ENCODE measurements at regions not wholly inside any gene's neighbourhood (a gene's known extent, or its start where the extent isn't known, plus 50 kb on each side); places are given as distances from the start of the nearest gene placed in this dataset.
"Not testable (repeated sequence)": the region's sequence is repeated elsewhere in the genome, so short reads cannot be mapped to it uniquely, and the experiment has no call there.

- no peak for DNase-seq
Measured at GRCh38 chr11:101292661-101293240, 163.1 kb upstream of the PGR start.

DNA sequence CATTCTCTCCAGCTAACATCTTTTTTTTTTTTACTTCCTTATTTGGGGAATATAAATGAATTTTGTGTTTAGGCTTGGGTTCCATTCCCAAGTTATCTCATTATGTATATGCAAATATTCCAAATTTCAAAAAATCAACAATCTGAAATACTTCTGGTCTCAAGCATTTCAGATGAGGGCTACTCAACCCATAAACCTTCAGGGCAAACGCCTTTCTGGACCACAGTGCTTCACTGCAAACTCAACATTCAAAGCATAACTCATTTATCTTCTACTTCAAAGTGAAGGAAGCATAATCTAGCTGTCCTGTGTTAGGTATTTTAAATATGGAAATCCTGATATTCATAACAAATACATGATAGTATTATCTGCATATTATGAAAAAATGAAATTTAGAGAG lies 161.7 kb upstream of the PGR start:
- DNase-seq: no peak

DNA sequence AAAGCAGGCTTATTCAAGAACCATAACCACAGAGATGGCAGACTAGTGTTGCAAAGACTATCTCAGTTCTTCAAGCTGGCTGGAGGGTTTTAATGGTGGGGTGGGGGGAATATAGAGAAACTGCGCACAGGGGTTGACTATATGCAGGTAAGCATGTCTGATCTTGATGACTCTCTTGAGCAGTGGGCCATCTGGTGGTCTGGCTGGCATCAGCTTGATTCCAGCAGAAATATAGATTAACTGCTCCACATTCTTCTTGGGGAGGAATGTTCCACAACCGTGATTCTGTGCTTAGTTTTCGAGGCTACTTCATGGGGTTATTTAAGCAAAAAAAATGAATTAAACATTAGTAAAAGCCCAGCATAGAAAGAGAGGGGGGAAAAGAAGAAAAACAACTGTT lies 158.8 kb upstream of the PGR start:
- no peak for DNase-seq

GRCh38 chr11:101279728-101280127 lies 150.1 kb upstream of the PGR start:
- no peak for DNase-seq

GRCh38 chr11:101278286-101278685 lies 148.7 kb upstream of the PGR start:
- no peak for DNase-seq

DNA sequence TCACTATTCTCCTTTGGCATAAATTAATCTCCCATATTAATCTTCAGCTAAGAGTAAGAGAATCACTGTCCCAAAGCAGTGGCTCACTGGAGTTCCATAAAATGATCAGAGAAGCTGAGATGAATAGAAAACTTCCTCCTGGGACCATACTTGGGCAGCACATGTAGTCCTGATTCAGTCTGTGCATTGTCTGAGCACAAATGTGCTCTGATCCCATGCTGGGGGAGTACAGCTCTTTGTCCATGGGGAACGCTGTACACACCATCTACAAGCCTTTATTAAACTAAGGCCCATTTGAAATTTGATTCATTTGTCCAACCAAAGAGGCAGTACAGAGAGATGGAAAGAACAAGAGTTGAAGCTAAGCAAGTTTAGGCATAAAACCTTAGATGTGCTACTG lies 147.4 kb upstream of the PGR start:
- no peak for DNase-seq

GRCh38 chr11:101269990-101270660 lies 140.5 kb upstream of the PGR start:
- no peak for DNase-seq

- no peak for DNase-seq
Measured at GRCh38 chr11:101269390-101269789, 139.8 kb upstream of the PGR start.

DNA sequence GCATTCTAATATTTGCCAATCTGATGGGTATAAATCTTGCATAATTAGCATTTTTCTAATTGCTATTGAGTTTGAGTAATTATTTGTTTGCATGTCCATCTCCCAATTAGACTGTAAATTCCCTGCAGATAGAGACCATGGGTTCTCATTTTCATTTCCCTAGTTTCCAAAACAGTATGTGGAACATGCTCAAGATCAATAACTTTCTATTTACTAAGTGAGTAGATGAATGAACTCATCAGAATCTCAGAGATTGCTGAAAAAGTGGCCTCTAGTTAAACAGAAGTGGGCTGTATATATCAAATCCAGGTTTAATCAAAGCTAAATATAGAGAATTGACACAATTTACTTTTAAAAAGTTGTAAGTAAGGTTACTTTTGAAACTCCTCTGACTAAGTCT lies 138.0 kb upstream of the PGR start:
- no peak for DNase-seq

DNA sequence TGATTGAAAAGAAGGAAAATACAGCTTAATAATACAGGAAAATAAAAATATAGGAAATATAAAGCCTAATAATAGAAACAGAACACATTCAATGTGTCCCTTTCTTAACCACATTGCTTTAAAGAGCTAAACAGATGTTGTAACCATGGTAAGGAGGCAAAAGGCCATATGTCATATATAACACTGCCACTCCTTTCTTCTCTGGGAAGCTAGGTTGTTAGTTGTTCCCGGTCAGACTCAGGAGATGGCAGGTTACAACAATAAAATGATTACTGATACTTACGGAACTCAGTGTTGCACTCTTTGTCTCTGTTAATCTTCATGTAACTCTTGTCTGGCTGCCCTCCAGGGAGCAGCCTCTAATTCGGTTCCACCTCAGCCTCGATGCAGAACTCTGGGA lies 134.7 kb upstream of the PGR start:
- DNase-seq: no peak

- DNase-seq: no peak
Measured at GRCh38 chr11:101262995-101263394, 133.4 kb upstream of the PGR start.

GRCh38 chr11:101262258-101262657 lies 132.6 kb upstream of the PGR start:
- DNase-seq: no peak

DNA sequence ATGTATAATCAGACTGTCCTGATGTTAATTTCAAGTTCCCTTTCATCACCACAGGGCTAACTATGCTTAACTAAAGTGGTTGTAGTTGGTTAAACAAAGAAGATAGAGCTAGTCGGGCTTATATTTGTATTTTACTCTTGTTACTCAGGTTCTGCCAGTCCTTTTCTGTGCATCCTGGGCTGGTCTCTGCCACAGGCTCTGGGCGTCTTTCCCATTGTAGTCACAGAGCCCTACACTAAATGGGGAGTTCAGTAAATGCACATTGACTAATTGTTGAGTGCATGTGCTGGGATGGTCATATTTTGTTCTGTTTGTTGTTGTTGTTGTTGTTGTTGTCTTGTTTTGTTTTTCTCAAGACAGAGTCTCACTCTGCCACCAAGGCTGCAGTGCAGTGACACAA lies 125.4 kb upstream of the PGR start:
- DNase-seq: no peak

DNA sequence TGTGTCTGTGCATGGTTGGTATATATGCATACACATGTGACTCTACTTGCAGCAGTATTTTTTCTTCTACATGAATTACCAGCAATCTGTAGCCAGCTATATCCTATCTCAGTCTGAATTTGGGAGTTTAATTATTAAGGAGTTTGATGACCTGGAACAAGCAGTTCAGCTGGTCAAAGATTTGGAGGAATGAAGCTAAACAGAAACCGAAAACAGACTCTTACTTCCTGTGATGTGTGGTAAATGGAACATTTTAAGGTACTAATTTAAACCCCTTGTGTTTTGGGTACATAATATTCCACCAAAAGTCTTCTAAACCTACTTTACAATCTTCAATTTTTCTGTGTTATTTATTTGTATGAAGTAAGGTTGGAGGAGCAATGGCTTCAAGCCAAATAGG lies 124.4 kb upstream of the PGR start:
- no peak for DNase-seq

GRCh38 chr11:101245635-101246034 lies 116.0 kb upstream of the PGR start:
- not testable (repeated sequence) for DNase-seq

DNA sequence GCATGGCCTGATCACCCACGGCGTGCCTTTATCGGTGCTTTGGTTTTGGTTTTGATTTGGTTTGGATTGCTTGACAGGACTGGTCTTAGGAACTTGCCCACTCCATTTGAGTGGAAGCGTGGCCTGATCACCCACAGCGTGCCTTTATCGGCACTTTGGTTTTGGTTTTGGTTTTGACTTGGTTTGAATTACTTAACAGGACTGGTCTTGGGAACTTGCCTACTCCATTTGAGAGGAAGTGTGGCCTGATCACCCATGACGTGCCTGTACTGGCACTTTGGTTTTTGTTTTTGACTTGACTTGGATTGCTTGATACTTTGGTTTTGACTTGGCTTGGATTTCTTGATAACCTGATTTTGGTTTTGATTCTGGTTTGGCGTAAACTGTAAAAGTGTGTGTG lies 115.5 kb upstream of the PGR start:
- DNase-seq: not testable (repeated sequence)

DNA sequence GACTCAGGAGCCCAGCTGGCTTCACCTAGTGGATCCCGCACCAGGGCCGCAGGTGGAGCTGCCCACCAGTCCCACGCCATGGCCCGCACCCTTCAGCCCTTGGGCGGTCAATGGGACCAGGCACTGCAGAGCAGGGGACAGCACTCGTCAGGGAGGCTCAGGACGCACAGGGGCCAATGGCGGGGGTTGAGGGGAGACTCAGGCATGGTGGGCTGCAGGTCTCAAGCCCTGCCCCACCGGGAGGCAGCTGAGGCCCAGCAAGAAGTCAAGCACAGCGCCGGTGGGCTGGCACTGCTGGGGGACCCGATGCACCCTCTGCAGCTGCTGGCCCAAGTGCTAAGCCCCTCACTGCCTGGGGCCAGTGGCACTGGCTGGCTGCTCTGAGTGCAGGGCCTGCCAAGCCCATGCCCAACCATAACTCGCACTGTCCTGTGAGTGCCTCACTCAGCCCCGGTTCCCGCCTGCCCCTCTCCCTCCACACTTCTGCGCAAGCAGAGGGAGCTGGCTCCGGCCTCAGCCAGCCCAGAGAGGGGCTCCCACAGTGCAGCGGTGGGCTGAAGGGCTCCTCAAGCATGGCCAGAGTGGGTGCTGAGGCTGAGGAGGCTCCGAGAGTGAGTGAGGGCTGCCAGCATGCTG lies 111.7 kb upstream of the PGR start:
- DNase-seq: no peak

- not testable (repeated sequence) for DNase-seq
Measured at GRCh38 chr11:101231207-101231834, 101.7 kb upstream of the PGR start.

- DNase-seq: no peak
Measured at GRCh38 chr11:101226617-101227016, 97.0 kb upstream of the PGR start.

GRCh38 chr11:101224221-101224620 lies 94.6 kb upstream of the PGR start:
- no peak for DNase-seq

- not testable (repeated sequence) for DNase-seq
Measured at GRCh38 chr11:101218091-101218490, 88.5 kb upstream of the PGR start.

- not testable (repeated sequence) for DNase-seq
Measured at GRCh38 chr11:101216091-101216490, 86.5 kb upstream of the PGR start.

- DNase-seq: no peak
Measured at GRCh38 chr11:101215069-101215468, 85.5 kb upstream of the PGR start.

DNA sequence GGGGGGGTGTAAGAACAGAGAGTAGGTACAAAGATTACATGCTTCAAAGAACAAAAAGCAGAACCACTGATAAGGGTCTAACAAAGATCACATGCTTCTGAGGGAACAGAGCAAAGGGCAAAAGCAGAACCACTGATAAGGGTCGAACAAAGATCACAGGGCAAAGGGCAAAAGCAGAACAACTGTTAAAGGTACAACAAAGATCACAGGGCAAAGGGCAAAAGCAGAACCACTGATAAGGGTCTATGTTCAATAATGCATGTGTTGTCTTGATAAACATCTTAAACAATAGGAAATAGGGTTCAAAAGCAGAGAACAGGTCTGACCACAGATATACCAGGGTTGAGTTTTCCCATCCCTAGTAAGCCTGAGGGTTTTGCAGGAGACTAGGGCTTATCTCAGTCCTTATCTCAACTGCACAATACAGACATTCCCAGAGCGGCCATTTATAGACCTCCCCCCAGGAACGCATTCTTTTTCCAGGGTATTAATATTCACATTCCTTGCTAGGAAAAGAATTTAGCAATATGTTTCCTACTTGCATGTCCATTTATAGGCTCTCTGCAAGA lies 81.9 kb upstream of the PGR start:
- no peak for DNase-seq
